ENCODE measurements at regions not wholly inside any gene's neighbourhood (a gene's known extent, or its start where the extent isn't known, plus 50 kb on each side); places are given as distances from the start of the nearest gene placed in this dataset.

DNA sequence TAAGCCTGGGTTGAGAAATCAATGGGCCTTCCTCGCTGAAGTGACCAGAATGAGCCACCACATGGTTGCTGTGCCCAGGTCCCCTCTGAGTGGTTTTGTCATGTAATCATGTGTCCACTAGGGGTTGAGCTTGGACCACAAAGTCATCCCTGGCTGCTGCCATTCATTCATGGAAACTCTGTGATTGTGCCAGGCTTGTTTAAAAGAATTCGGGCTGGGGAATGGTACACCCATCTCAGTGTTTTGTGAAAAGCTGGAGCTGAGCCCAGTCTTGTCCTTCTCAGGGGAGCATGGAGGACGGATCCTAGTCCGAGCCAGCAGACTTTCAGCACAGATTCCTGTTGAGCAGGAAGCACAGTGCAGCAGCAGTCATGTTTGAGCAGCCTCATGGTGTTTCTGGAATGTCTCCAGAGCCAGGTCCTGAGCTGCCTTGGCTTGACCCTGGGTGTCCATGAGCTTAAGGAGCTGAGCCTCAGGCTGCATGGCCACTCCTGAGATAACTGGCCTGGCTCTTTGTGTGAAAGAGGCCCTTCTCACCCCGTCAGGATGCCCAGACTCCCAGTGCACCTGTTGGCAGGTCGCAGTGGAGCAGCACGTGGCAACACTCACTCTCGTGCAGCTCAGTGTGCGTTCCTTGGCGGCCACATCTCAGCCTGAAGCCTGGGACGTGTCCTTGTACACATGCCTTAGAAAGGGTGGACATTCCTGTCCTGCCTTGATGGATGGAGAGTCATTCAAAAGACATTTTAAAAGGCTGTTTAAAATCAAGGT is 260.3 kb upstream of the TPM1 start:
- TF ChIP-seq, protein P1, sequence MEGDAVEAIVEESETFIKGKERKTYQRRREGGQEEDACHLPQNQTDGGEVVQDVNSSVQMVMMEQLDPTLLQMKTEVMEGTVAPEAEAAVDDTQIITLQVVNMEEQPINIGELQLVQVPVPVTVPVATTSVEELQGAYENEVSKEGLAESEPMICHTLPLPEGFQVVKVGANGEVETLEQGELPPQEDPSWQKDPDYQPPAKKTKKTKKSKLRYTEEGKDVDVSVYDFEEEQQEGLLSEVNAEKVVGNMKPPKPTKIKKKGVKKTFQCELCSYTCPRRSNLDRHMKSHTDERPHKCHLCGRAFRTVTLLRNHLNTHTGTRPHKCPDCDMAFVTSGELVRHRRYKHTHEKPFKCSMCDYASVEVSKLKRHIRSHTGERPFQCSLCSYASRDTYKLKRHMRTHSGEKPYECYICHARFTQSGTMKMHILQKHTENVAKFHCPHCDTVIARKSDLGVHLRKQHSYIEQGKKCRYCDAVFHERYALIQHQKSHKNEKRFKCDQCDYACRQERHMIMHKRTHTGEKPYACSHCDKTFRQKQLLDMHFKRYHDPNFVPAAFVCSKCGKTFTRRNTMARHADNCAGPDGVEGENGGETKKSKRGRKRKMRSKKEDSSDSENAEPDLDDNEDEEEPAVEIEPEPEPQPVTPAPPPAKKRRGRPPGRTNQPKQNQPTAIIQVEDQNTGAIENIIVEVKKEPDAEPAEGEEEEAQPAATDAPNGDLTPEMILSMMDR (IDR thresholded peaks at IDR 0.05) = peak in 5 of 7 experiments; percentile 32 to 80 (median 58)
- peak; percentile 13 to 70 (median 46) for TF ChIP-seq POLR2AphosphoS5 (IDR thresholded peaks at IDR 0.05)
